Fibroblast of villous mesenchyme (primary cell): ENCODE measurements at regions not wholly inside any gene's neighbourhood (a gene's known extent, or its start where the extent isn't known, plus 50 kb on each side); places are given as distances from the start of the nearest gene placed in this dataset.

ENCODE experiments used
- DNase-seq: peaks from one replicate; pipeline ENCODE4 v3.0.0-alpha.2; 2010; ENCODE audit warnings: low read depth
- H3K4me3 ChIP-seq: 2 replicates; pipeline ENCODE4 v1.5.1; 2011; ENCODE audit warnings: low read depth, mild to moderate bottlenecking, low read length
- CTCF ChIP-seq: IDR thresholded peaks from 2 replicates; pipeline ENCODE4 v1.5.1; 2012; ENCODE audit warnings: low read depth, mild to moderate bottlenecking, low read length; ENCODE audit not compliant: insufficient read depth

DNA sequence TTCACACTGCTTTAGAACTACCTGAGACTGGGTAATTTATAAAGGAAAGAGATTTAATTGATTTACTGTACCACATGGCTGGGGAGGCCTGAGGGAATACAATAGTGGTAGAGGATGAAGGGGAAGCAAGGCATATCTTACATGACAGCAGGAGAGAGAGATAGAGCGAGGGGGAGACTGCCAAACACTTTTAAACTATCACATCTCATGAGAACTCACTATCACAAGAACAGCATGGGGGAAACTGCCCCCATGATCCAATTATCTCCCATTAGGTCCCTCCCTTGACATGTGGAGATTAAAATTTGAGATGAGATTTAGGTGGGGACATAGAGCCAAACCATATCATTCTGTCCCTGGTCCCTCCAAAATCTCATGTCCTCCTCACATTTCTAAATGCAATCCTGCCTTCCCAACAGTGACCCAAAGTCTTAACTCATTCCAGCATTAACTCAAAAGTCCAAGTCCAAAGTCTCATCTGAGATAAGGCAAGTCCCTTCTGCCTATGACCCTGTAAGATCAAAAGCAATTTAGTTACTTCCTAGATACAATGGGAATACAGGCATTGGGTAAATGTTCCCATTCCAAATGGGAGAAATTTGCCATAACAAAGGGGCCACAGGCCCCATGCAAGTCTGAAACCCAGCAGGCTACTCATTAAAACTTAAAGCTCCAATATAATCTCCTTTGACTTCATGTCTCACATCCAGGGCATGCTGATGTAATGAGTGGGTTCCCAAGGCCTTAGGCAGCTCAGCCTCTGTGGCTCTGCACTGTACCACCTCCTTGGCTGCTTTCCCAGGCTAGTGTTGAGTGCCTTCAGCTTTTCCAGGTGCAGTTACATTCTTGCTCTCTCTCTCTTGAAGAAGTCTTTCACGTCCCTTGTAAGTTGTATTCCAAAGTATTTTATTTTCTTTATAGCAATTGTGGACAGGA is 481.7 kb upstream of the TGFBR2 start:
- no peak overlapping the region for H3K4me3 ChIP-seq
- no peak for TF ChIP-seq CTCF
- DNase-seq = peak; percentile 31

- H3K4me3 ChIP-seq = no peak overlapping the region
- TF ChIP-seq CTCF = no peak
- DNase-seq = no peak
Observed at GRCh38 chr3:30129765-30130164, 476.6 kb upstream of the TGFBR2 start.

DNA sequence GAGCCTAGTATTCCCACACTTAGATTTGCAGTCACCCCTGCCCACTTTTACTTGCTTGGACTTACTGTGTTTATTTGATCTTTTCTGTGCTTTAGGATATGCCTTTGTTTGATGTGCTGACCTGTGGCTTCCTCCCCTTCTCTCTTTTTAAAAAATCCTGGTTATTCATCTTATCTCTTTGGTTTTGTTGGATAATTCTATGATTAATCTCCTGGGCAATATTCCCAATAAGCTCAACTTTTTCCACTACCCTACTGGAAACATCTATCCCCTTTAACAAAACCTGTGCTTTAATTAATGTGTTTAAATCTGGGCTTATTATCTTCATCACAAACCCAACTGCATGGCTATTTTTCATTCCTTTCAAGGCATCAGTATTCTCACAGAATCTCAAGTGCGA is 476.0 kb upstream of the TGFBR2 start:
- TF ChIP-seq CTCF = no peak

GRCh38 chr3:30131191-30131590 is 475.2 kb upstream of the TGFBR2 start:
- H3K4me3 ChIP-seq = no peak overlapping the region
- no peak for TF ChIP-seq CTCF
- DNase-seq = no peak

More for the DNA sequence above, 476.0 kb upstream of the TGFBR2 start:
- no peak overlapping the region for H3K4me3 ChIP-seq
- no peak for DNase-seq

DNA sequence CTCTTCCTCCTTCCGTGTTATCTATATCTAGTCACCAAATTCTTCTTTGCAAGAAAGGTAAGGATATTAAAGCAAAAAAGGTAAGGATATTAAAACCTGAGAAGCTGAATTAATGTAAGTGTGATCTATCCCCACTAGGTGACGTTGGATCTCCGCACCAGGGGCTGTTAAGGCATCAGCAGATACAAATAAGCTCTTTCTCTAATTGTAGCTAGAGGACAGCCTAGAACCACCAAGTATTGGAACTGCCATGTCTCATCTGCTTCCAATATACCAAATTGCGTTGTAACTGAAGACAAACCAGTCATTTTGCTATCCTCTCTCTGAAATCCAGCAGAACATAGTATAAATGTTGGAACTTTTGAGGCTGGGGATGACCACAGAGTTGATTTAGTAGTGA is 471.2 kb upstream of the TGFBR2 start:
- TF ChIP-seq CTCF = peak; percentile 31
- DNase-seq = peak; percentile 30
- H3K4me3 ChIP-seq = no peak overlapping the region

GRCh38 chr3:30139283-30139682 is 467.1 kb upstream of the TGFBR2 start:
- DNase-seq = no peak
- no peak overlapping the region for H3K4me3 ChIP-seq
- no peak for TF ChIP-seq CTCF
